Keratinocyte (primary cell): ENCODE measurements at regions not wholly inside any gene's neighbourhood (a gene's known extent, or its start where the extent isn't known, plus 50 kb on each side); places are given as distances from the start of the nearest gene placed in this dataset.

Source experiments
- CTCF ChIP-seq, 3 experiments: IDR thresholded peaks in 1 of 3; conservative IDR thresholded peaks in 1 of 3; optimal IDR thresholded peaks in 1 of 3; 2 replicates in 2 of 3; 3 replicates in 1 of 3; pipeline versions ENCODE3 to v1.5.1; 2011; ENCODE audit warnings: low read length in 3 of 3, mild to moderate bottlenecking in 3 of 3, moderate library complexity in 2 of 3, control low read depth in 1 of 3, inconsistent platforms in 1 of 3; ENCODE audit not compliant: insufficient read depth in 2 of 3; ENCODE audit errors: extremely low read depth in 1 of 3
- EZH2 ChIP-seq: IDR thresholded peaks from one replicate; pipeline ENCODE4 v1.6.1; 2012; ENCODE audit warnings: inconsistent platforms, mild to moderate bottlenecking, low read length, moderate library complexity

DNA sequence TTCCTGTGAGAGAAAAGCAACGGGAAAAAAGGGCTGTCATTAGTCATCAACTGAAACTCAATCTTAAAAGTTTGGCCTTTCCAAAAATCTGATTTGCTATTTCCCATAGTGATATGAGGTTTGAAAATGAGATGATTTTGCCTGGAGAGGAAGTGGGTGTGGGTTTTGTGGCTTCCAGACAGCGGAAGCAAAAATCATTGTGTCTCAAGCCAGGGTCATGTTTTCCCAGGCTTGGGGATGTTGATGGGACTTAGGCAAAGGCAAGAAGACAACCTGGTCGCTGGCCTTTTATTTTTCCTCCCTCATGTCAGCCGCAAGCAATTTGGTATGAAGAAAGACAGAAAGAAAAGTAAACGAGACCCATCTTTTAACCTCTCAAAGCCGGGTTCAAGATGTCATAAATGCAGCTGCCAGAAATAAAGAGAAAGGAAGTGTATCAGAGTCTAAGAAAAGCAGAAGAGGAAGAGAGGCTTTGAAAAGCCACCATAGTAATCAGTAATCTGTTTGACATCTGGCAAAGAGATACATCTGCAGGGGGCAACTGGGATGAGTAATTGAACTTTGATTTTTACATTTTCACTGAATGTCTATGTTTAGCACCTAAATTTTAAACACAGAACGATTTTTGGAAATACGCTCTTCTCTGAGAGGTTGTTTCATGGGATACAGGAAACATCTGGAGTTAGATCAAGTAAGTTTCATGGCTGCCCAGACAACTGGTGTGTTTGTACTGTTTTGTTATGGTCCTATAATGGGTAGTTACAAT lies 521.6 kb upstream of the SLIT2 start:
- TF ChIP-seq CTCF (optimal IDR thresholded peaks at IDR 0.05 in 1 of 3, IDR thresholded peaks at IDR 0.05 in 1 of 3, conservative IDR thresholded peaks at IDR 0.05 in 1 of 3; ENCODE audit: extremely low read depth in 1 of 3, insufficient read depth in 2 of 3, low read length in 3 of 3) (no peak), EZH2 (no peak)
